Immature natural killer cell (primary cell): ENCODE measurements at regions not wholly inside any gene's neighbourhood (a gene's known extent, or its start where the extent isn't known, plus 50 kb on each side); places are given as distances from the start of the nearest gene placed in this dataset.

Source experiments
- DNase-seq, 3 donors: peaks; one replicate each; pipeline ENCODE4 v3.0.0; 2022; ENCODE audit warnings: mixed read lengths in 1 of 3
- H3K27ac Mint-ChIP-seq, 6 donors: one replicate each; pipeline ENCODE4 v1.8.0; 2020; ENCODE audit warnings: mixed read lengths in 6 of 6, mild to moderate bottlenecking in 5 of 6, inconsistent platforms in 4 of 6, moderate library complexity in 3 of 6
- H3K27me3 Mint-ChIP-seq, 3 donors: one replicate each; pipeline ENCODE4 v1.8.0; 2020 to 2021; ENCODE audit warnings: low read depth in 3 of 3, mild to moderate bottlenecking in 3 of 3, mixed read lengths in 3 of 3, moderate library complexity in 3 of 3, inconsistent platforms in 1 of 3
- H3K36me3 Mint-ChIP-seq, 3 donors: one replicate each; pipeline ENCODE4 v1.8.0; 2020; ENCODE audit warnings: mixed read lengths in 3 of 3, inconsistent platforms in 2 of 3, mild to moderate bottlenecking in 2 of 3
- H3K4me1 Mint-ChIP-seq, 2 donors: one replicate each; pipeline ENCODE4 v1.8.0; 2020; ENCODE audit warnings: inconsistent platforms in 2 of 2, mild to moderate bottlenecking in 2 of 2, mixed read lengths in 2 of 2, moderate library complexity in 1 of 2
- H3K4me3 Mint-ChIP-seq, 5 donors: one replicate each; pipeline ENCODE4 v1.8.0; 2020; ENCODE audit warnings: mild to moderate bottlenecking in 5 of 5, mixed read lengths in 5 of 5, inconsistent platforms in 3 of 5, moderate library complexity in 3 of 5
- H3K9me3 Mint-ChIP-seq, 6 donors: one replicate each; pipeline ENCODE4 v1.8.0; 2020; ENCODE audit warnings: mild to moderate bottlenecking in 6 of 6, mixed read lengths in 6 of 6, inconsistent platforms in 4 of 6, moderate library complexity in 3 of 6

GRCh38 chr3:102674284-102674683 lies 239.5 kb downstream of the ZPLD1 start:
- DNase-seq = no peak
- H3K4me1 Mint-ChIP-seq = peaks cover 0 to 2% of the 10 kb centered on the region in 2 donors
- H3K9me3 Mint-ChIP-seq = no peaks in the 10 kb centered on the region
- no peaks in the 10 kb centered on the region for H3K36me3 Mint-ChIP-seq
- H3K27ac Mint-ChIP-seq = no peak overlapping the region
- H3K27me3 Mint-ChIP-seq = peaks cover 0 to 2% (median 0%) of the 10 kb centered on the region in 3 donors
- no peak overlapping the region for H3K4me3 Mint-ChIP-seq

- DNase-seq = no peak
- no peaks in the 10 kb centered on the region for H3K36me3 Mint-ChIP-seq
- H3K4me3 Mint-ChIP-seq = no peak overlapping the region
- peaks cover 0 to 2% (median 2%) of the 10 kb centered on the region in 3 donors for H3K27me3 Mint-ChIP-seq
- H3K9me3 Mint-ChIP-seq = no peaks in the 10 kb centered on the region
- H3K27ac Mint-ChIP-seq = no peak overlapping the region
- peaks cover 0 to 2% of the 10 kb centered on the region in 2 donors for H3K4me1 Mint-ChIP-seq
Observed at GRCh38 chr3:102676424-102676823, 241.6 kb downstream of the ZPLD1 start.

- H3K36me3 Mint-ChIP-seq = no peaks in the 10 kb centered on the region
- no peaks in the 10 kb centered on the region for H3K4me1 Mint-ChIP-seq
- no peak for DNase-seq
- H3K4me3 Mint-ChIP-seq = no peak overlapping the region
- no peak overlapping the region for H3K27ac Mint-ChIP-seq
- H3K27me3 Mint-ChIP-seq = peaks cover 2 to 4% (median 2%) of the 10 kb centered on the region in 3 donors
- no peaks in the 10 kb centered on the region for H3K9me3 Mint-ChIP-seq
Observed at GRCh38 chr3:102682741-102683140, 247.9 kb downstream of the ZPLD1 start.

- peaks cover 0 to 4% (median 2%) of the 10 kb centered on the region in 3 donors for H3K27me3 Mint-ChIP-seq
- no peak for DNase-seq
- H3K36me3 Mint-ChIP-seq = no peaks in the 10 kb centered on the region
- H3K9me3 Mint-ChIP-seq = no peaks in the 10 kb centered on the region
- H3K4me3 Mint-ChIP-seq = no peak overlapping the region
- H3K27ac Mint-ChIP-seq = no peak overlapping the region
- H3K4me1 Mint-ChIP-seq = no peaks in the 10 kb centered on the region
Observed at GRCh38 chr3:102686792-102687191, 252.0 kb downstream of the ZPLD1 start.

GRCh38 chr3:102687851-102688555 lies 253.2 kb downstream of the ZPLD1 start:
- DNase-seq = no peak
- H3K4me3 Mint-ChIP-seq = no peak overlapping the region
- H3K4me1 Mint-ChIP-seq = no peaks in the 10 kb centered on the region
- H3K27me3 Mint-ChIP-seq = peaks cover 0 to 4% (median 0%) of the 10 kb centered on the region in 3 donors
- H3K36me3 Mint-ChIP-seq = no peaks in the 10 kb centered on the region
- no peaks in the 10 kb centered on the region for H3K9me3 Mint-ChIP-seq
- no peak overlapping the region for H3K27ac Mint-ChIP-seq

GRCh38 chr3:102688556-102688930 lies 253.7 kb downstream of the ZPLD1 start:
- no peak for DNase-seq
- Mint-ChIP-seq H3K4me3 (no peak overlapping the region), H3K27me3 (peaks cover 0 to 4% (median 0%) of the 10 kb centered on the region in 3 donors), H3K36me3 (no peaks in the 10 kb centered on the region), H3K27ac (no peak overlapping the region), H3K4me1 (no peaks in the 10 kb centered on the region), H3K9me3 (no peaks in the 10 kb centered on the region)

- Mint-ChIP-seq H3K27ac (no peak overlapping the region), H3K27me3 (peaks cover 0 to 4% (median 2%) of the 10 kb centered on the region in 3 donors), H3K36me3 (no peaks in the 10 kb centered on the region), H3K9me3 (peaks cover 0 to 4% (median 0%) of the 10 kb centered on the region in 6 donors), H3K4me3 (no peak overlapping the region), H3K4me1 (no peaks in the 10 kb centered on the region)
- no peak for DNase-seq
Observed at GRCh38 chr3:102691507-102691906, 256.7 kb downstream of the ZPLD1 start.

- Mint-ChIP-seq H3K27ac (no peak overlapping the region), H3K9me3 (peaks cover 0 to 4% (median 0%) of the 10 kb centered on the region in 6 donors), H3K4me3 (no peak overlapping the region), H3K4me1 (no peaks in the 10 kb centered on the region), H3K27me3 (peaks cover 4 to 7% (median 4%) of the 10 kb centered on the region in 3 donors), H3K36me3 (no peaks in the 10 kb centered on the region)
- DNase-seq = no peak
Observed at GRCh38 chr3:102699104-102699818, 264.4 kb downstream of the ZPLD1 start.

GRCh38 chr3:102699819-102700140 lies 265.0 kb downstream of the ZPLD1 start:
- H3K27me3 Mint-ChIP-seq = peaks cover 2 to 7% (median 4%) of the 10 kb centered on the region in 3 donors
- H3K4me1 Mint-ChIP-seq = no peaks in the 10 kb centered on the region
- H3K4me3 Mint-ChIP-seq = no peak overlapping the region
- H3K36me3 Mint-ChIP-seq = no peaks in the 10 kb centered on the region
- H3K9me3 Mint-ChIP-seq = peaks cover 0 to 4% (median 0%) of the 10 kb centered on the region in 6 donors
- DNase-seq = no peak
- H3K27ac Mint-ChIP-seq = no peak overlapping the region

GRCh38 chr3:102712896-102713295 lies 278.1 kb downstream of the ZPLD1 start:
- H3K4me3 Mint-ChIP-seq = no peak overlapping the region

GRCh38 chr3:102714567-102714966 lies 279.8 kb downstream of the ZPLD1 start:
- H3K27ac Mint-ChIP-seq = no peak overlapping the region
- H3K27me3 Mint-ChIP-seq = peaks cover 0 to 3% (median 0%) of the 10 kb centered on the region in 3 donors
- H3K4me3 Mint-ChIP-seq = no peak overlapping the region
- no peaks in the 10 kb centered on the region for H3K4me1 Mint-ChIP-seq
- no peak for DNase-seq
- H3K36me3 Mint-ChIP-seq = no peaks in the 10 kb centered on the region
- peaks cover 0 to 3% (median 0%) of the 10 kb centered on the region in 6 donors for H3K9me3 Mint-ChIP-seq

More at GRCh38 chr3:102712896-102713295, 278.1 kb downstream of the ZPLD1 start:
- Mint-ChIP-seq H3K4me1 (no peaks in the 10 kb centered on the region), H3K27me3 (peaks cover 0 to 3% (median 0%) of the 10 kb centered on the region in 3 donors), H3K9me3 (peaks cover 0 to 3% (median 0%) of the 10 kb centered on the region in 6 donors), H3K36me3 (no peaks in the 10 kb centered on the region), H3K27ac (no peak overlapping the region)
- no peak for DNase-seq

- no peak overlapping the region for H3K4me3 Mint-ChIP-seq
- no peaks in the 10 kb centered on the region for H3K36me3 Mint-ChIP-seq
- H3K9me3 Mint-ChIP-seq = peaks cover 0 to 3% (median 0%) of the 10 kb centered on the region in 6 donors
- H3K27me3 Mint-ChIP-seq = peaks cover 0 to 3% (median 0%) of the 10 kb centered on the region in 3 donors
- DNase-seq = no peak
- H3K4me1 Mint-ChIP-seq = no peaks in the 10 kb centered on the region
- H3K27ac Mint-ChIP-seq = no peak overlapping the region
Observed at GRCh38 chr3:102715030-102715697, 280.3 kb downstream of the ZPLD1 start.

- Mint-ChIP-seq H3K27me3 (peaks cover 0 to 4% (median 0%) of the 10 kb centered on the region in 3 donors), H3K36me3 (no peaks in the 10 kb centered on the region), H3K4me3 (no peak overlapping the region), H3K9me3 (peaks cover 0 to under 1% (median 0%) of the 10 kb centered on the region in 6 donors), H3K4me1 (no peaks in the 10 kb centered on the region), H3K27ac (no peak overlapping the region)
- no peak for DNase-seq
Observed at GRCh38 chr3:102718651-102719050, 283.8 kb downstream of the ZPLD1 start.

GRCh38 chr3:102722317-102722716 lies 287.5 kb downstream of the ZPLD1 start:
- Mint-ChIP-seq H3K4me1 (no peaks in the 10 kb centered on the region), H3K36me3 (no peaks in the 10 kb centered on the region), H3K9me3 (peaks cover 0 to 8% (median 0%) of the 10 kb centered on the region in 6 donors), H3K27me3 (peaks cover 0 to 9% (median 3%) of the 10 kb centered on the region in 3 donors), H3K27ac (no peak overlapping the region), H3K4me3 (no peak overlapping the region)
- DNase-seq = no peak
